ENCODE measurements at regions not wholly inside any gene's neighbourhood (a gene's known extent, or its start where the extent isn't known, plus 50 kb on each side); places are given as distances from the start of the nearest gene placed in this dataset.

DNA sequence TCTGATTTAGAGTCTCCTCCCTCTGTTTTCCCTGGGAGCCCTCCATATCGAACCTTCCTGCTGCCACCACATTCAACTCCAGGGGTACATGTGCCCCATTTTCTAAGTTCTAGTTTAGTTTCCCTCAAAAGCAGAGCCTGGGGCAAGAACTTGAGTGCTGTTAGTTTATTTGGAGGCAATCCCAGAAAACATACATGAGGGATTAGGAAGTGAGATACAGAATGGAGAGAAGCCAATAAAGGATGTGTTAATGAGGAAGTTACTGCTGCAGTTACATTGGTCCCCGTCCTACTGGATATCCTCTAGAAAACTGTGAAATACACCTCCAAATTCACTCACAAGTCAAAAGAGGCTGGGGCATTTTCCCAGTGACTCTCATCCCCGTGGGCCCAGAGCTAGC is 159.4 kb upstream of the SMARCA2 start:
- TF ChIP-seq EZH2 (IDR thresholded peaks at IDR 0.05; ENCODE audit: low read length, unreplicated experiment) (no peak), CTCF (conservative IDR thresholded peaks at IDR 0.05; ENCODE audit: low read depth, low read length) (no peak)
